ENCODE measurements at regions not wholly inside any gene's neighbourhood (a gene's known extent, or its start where the extent isn't known, plus 50 kb on each side); places are given as distances from the start of the nearest gene placed in this dataset.

DNA sequence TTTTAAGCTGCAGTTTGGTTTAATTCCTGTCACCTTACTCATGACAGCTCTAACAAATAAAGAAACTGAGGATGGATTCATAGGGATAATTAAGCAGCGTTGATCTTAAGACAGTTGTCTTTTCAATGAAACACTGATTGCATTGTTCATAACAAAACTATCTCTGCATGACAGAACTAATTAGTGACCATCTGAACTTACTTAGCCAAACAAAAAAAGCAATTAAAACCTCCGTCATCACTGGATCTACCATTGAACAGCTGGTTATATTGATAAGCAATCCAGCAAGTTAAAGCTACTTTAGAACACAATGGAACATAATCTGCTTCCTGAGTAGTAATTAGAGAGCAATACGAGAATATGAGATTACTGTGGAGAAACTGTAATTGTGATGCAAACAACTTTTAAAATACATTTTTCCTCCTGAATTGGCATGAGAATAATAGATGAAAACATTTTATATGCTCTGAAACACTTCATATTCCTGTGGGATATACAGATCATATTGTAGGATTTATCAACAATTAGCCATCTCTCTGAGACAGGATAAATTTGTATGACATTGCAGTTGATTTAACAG is 2576.8 kb downstream of the PCDH7 start:
- DNase-seq: no peak

DNA sequence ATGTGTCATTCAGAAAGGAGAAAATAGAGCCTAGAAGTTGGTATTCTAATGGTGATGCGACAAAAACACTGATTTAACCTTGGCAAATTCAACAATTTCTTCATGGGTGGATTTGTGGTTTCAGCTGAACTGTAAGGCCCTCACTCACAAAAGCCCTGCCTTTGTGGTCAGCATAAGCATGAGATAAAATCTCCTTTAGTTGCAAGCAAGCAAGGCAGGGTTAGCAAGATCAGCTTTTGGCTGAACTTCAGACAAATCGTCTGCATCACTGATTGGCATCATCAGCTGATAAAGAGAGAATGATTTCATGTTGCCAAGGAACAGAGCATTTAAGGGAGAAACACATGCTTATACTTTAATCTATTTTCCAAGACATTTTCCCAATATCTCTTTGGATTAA is 2582.2 kb downstream of the PCDH7 start:
- no peak for DNase-seq

GRCh38 chr4:33306131-33306530 is 2586.0 kb downstream of the PCDH7 start:
- DNase-seq: no peak

GRCh38 chr4:33316033-33316432 is 2595.9 kb downstream of the PCDH7 start:
- DNase-seq: no peak

DNA sequence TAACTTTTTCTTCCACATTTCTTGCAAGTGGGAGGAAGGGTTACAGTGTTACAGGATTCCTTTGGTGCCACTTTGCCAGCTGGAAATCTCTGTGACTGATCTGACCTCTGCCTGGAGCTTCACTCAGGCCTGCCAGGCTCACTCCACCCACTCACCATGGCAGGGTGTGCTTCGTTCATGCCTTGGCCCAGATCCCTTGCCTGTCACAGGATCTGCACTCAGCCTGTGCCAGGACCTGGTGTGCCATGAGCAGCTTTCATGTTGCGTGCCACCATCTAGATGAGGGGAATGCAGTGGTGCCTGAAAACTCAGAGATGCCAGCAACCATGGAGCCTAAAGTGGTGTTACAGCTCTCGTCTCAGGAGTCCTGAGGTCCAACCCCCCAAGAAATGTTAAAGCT is 2596.4 kb downstream of the PCDH7 start:
- DNase-seq: no peak

GRCh38 chr4:33323393-33323792 is 2603.2 kb downstream of the PCDH7 start:
- DNase-seq: no peak

DNA sequence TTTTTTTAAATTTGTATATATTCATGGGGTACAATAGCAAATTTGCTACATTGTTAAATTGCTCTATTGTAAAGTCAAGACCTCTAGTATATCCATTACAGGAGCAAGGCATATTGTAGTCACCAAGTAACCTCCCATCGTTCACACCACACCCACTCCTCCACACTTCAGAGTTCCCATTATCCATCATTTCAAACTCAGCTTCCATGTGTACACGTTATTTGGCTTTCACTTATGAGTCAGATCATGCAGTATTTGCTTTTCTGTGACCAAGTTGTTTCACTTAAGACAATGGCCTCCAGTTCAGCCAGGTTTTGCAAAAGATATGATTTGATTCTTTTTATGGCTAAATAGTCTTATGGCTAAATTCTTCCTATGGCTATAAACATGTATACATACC is 2614.2 kb downstream of the PCDH7 start:
- DNase-seq: no peak

DNA sequence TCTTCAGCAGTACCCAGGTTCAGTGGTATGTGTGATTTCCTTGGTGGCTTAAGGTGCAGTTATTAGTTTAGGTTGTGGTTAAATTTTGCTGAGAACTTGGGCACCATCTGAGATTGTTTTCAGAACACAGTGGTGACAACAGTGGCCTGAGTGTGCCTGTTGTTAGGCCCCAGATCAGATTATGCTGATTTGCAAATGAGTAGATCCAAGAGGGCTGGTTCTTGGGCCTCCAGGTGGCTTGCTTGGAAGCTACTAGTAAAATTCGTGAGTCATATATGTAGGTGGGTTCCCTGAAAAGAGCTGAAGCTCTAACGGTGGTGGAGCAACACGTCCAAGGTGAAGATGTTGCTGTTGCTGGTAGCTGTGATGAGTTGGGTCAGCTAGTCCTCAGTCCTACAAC is 2619.6 kb downstream of the PCDH7 start:
- DNase-seq: no peak

DNA sequence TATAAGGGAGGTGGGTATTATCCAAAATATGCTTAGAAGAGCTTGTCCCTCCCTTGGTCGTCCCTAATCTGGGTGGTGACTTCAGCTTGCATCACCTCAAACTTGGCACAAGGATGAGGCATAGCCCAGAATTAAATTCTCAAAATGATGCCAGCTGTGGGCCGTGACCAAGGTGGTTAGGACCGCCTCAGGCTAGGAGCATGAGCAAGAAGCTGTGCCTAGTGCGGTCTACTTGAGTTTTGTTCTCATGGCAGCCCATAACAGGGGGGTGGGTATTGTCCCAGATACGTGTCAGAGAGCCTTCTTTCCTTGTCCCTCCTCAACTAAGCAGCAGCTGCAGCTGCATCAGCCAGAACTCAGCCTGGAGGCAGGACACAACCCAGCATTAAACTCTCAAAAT is 2620.0 kb downstream of the PCDH7 start:
- DNase-seq: no peak

DNA sequence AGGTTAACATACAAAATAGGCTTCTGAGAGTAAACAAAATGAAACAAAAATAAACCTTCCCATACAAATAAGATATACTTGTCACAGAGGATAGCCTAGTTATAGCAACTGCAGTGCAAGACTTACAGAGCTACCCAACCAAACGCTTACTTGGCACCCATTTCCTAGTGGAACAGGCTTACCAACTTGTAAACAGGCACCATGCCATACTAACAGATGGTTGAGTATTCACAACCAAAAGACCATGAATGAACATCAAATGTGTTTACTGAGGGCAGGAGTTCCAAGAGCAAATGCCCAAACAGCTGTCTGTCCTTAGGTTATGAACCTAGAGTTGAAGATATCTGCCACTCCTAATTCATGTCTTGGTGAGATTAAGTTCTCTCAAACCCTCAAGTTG is 2629.2 kb downstream of the PCDH7 start:
- DNase-seq: no peak

- DNase-seq: peak; percentile 24
Observed at GRCh38 chr4:33357121-33357520, 2637.0 kb downstream of the PCDH7 start.

- DNase-seq: no peak
Observed at GRCh38 chr4:33369446-33369845, 2649.3 kb downstream of the PCDH7 start.

DNA sequence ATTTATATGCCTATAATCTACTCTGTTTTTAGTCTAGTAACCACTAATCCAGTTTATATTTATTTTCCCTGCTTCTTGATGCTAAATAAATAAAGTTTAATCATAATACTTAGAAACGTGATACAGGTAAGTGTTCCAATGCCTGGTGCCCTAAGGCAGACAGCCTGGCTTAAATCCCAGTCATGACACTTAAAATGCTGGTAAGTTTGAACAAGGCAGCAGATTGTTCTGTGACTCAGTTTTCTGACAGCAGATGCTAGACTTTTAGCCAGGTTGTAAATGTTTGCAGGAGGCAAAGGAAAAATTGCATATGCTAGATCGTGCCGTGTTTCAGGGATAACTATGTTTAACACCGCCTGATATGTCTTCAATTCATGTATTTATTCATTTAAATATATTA is 2661.6 kb downstream of the PCDH7 start:
- no peak for DNase-seq

GRCh38 chr4:33386764-33387163 is 2666.6 kb downstream of the PCDH7 start:
- DNase-seq: no peak

DNA sequence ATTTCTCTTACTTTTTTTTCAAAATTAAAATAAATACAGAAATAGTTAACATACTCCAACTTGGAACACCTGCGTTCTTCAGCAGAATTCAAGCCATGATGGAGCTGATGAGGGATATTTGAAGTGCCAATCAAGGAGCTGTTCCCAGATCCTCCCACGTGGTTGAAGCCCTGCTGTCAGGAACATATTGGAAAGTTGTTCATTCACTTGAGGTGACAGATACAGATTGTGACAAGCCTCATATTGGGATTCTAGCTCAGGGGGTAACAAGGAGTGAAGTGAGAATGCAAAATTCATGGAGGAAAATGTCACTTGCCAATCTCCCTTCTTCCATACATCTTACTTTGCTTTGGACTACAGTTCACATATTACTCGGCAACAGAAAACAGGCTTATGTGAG is 2670.8 kb downstream of the PCDH7 start:
- DNase-seq: no peak

GRCh38 chr4:33395731-33396485 is 2675.7 kb downstream of the PCDH7 start:
- DNase-seq: peak; percentile 51

- no peak for DNase-seq
Observed at GRCh38 chr4:33400504-33400903, 2680.3 kb downstream of the PCDH7 start.

DNA sequence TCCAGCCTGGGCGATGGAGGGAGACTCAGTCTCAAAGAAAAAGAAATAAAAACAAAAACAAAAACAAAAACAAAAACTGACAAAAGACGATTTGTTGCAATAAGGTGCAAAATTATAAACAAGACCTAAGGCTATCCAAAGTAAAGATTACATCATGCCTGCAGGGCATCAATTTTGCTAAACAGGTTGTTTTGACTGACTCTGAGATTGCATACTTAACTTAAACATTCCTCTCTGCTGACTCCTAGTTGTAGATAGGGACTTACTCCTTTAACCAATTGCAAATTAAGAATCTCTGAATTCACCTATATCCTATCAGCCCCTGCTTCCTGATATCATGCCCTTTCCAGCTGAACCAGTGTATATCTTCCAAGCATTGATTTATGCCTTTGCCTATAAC is 2687.3 kb downstream of the PCDH7 start:
- DNase-seq: no peak

- no peak for DNase-seq
Observed at GRCh38 chr4:33411182-33411581, 2691.0 kb downstream of the PCDH7 start.

GRCh38 chr4:33421887-33422286 is 2701.7 kb downstream of the PCDH7 start:
- DNase-seq: no peak

GRCh38 chr4:33422656-33423055 is 2702.5 kb downstream of the PCDH7 start:
- DNase-seq: no peak

DNA sequence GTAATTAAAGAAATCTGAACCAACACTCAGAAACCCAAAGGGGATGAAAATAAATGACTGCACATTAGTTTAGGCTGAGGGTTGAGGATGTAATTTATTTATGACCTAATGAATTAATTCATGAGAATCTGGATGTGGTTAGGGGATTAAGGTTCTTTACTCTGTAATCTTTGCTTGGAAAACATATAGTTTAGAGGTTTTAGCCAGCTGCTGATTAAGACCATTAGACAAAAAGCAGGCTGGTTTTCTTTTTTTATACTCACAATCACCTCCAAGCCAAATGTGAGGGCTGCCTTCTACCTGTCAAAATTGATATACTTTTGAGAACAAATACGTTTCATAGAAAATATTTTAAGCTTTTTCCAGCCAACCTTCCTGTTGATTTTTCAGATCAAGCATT is 2705.8 kb downstream of the PCDH7 start:
- no peak for DNase-seq

- DNase-seq: no peak
Observed at GRCh38 chr4:33427676-33428075, 2707.5 kb downstream of the PCDH7 start.

DNA sequence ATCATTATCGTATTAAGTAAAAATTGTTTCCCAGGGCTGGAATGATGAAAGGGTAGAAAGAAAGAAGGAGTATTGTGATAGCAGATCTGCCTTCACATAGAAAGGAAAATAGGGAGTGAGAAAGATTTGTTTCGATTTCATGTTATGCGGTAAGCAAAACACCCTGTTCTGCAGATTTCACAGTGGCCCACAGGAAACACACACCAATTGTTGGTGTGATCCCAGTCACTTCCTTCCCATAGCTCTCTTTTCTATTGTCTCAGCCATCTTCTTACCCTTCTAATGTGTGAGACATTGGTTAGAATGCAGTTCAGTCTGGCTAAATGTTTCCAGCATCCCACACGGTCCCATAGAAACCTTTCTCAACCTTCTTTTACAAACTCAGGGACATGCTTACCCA is 2709.8 kb downstream of the PCDH7 start:
- DNase-seq: no peak

- no peak for DNase-seq
Observed at GRCh38 chr4:33437406-33437805, 2717.2 kb downstream of the PCDH7 start.

All from NCI-H2029 treated with DMSO at 0.1 percent for 48 hours (cell line).